NCI-H2227 (cell line): ENCODE measurements at regions not wholly inside any gene's neighbourhood (a gene's known extent, or its start where the extent isn't known, plus 50 kb on each side); places are given as distances from the start of the nearest gene placed in this dataset.
"Not testable (repeated sequence)": the region's sequence is repeated elsewhere in the genome, so short reads cannot be mapped to it uniquely, and the experiment has no call there.

Source experiments
- DNase-seq: peaks from one replicate; lab custom pipeline; 2025; ENCODE audit not compliant: unreplicated experiment; lab: John Stamatoyannopoulos, UW

DNA sequence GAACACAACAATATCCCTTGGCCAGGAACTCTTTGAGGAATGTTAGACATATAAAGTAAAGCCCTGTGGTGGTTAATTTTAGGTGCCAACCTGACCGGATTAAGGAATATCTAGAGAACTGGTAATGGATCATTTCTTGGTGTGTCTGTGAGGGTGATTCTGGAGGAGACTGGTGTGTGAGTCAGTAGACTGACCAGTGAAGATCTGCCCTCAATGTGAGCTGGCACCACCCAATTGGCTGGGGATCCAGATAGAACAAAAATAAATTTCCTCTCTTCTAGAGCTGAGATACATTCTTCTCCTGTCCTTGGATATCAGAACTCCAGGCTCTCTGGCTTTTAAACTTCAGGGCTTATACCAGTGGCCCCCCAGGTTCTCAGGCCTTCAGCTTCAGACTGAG, 56.2 kb upstream of the TNPO1 start:
- DNase-seq, result no peak

DNA sequence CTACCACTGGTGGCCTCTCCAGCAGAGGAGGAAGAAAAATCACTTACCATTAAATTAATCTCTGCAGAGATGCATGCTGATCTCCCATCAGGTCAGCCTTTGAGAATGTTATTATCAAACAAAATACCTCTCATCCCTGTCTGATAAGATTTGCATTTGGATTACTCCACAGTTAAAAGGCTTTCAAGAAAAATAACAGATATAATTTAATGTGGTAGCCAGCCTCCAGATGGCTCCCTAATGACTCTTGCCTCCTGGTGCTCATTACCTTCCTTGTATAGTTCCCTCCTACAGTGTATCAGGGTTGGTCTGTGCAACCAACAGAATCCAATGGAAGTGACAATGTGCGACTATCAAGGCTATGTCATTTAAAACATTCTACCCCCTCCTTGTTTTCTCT, 63.6 kb upstream of the TNPO1 start:
- DNase-seq, result no peak

DNA sequence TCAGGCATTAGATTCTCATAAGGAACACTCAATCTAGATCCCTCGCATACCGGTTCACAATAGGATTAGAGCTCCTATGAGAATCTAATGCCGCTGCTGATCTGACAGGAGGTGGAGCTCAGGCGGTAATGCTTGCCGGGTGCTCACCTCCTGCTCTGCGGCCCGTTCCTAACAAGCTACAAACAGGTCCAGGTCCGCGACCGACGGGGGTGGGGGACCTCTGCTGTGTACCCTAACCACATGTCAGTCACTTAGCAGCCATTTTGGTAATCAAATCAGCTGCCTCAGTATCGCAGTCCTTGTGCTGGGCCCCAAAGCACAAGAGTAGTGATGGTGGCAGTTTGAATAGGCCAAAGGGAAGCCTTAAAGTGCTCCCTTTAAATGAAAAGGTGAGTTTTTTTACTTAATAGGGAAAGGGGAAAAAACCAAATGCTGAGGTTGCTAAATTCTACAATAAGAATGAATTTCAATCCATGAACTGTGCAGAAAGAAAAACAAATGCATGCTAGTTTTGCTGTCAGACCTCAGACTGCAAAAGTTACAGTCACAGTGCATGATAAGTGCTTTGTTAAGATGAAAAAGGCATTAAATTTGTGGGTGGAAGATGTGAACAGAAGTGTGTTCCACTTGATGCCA, 67.0 kb upstream of the TNPO1 start:
- DNase-seq, result no peak

DNA sequence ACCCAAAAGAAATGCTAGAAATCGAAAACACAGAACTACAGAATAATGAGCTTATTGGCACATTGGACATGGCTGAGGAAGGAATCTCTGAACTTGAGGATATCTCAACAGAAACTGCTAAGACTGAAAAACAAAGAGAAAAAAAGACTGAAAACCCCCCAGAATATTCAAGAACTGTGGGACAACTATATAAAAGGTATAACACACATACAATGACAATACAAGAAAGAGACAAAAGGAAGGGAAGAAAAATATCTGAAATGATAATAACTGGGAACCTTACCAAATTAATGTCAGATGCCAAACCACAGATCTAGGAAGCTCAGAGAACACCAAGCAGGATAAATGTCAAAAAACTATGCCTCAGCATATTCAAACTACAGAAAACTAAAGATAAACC, 68.6 kb upstream of the TNPO1 start:
- no peak for DNase-seq

DNA sequence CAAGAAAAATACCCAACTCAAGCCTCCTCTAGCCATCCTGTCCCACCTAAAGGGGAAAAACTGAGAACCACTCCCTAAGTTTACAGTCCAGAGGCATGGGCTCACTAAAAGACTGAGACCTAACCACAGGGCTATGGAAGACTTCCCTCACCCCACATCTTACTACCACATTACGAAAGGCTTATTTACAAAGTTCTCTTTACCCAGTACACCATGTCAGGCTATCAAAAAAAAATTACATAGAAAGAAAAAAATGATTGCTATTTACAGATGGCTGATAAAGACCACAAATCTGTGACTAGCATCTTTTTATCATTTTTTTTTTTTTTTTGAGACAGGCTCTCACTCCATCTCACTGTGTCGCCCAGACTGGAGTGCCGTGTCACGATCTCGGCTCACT, 69.7 kb upstream of the TNPO1 start:
- DNase-seq, result no peak

DNA sequence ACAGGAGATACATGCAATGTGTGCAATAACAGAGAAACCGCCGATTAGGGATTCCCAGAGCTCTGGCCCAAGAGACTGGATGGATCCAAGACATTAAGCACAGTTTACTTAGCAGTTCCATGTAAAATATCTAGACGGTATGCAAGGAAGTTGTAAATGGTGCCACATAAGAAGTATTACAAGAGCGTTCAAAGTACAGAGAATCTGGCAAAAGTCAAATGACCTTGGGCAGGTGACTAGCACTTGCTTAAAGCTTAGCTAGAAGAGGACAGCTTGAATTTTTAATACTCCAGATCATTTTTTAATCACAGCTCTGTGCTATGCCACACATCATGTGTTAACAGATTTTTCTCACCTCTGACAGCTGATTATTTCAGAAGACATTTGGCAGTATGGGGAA, 72.3 kb upstream of the TNPO1 start:
- DNase-seq, result no peak

DNA sequence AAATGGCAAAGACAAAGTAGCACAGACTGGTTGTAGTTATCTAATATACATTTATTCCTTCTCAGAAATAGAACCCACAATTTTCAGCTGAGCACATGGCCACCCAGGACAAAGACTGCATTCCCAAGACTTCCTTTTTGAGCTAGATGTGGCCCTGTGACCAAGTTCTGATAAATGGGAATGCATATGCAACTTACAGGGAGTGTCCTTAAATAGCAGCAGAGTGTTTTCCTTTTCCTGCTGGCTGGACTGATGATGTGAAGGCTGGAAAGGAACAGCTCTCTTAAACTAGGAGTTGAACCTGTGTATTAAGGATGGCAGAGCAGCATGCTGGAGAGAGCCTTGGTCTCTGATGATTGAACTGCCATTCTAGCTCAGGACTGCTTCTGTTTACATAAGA, 74.7 kb upstream of the TNPO1 start:
- DNase-seq, result no peak

DNA sequence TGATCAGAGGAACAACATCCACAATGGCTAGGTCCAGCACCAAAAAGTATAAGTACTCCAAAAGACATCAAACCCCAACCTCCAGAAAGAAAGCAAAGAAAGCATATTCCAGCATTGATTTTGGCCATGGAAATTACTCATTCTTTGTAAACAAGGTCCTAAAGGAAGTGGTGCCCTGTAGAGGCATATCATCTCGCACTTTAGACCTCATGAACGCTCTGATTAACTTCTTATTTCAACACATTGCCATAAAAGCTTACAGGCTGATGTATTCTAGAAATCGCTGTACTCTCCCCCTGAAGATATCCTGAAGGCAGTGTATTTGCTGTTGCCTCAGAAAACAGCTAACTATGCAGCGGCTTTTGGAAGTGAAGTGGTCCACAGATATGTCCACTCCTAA, 82.7 kb upstream of the TNPO1 start:
- DNase-seq, result no peak

DNA sequence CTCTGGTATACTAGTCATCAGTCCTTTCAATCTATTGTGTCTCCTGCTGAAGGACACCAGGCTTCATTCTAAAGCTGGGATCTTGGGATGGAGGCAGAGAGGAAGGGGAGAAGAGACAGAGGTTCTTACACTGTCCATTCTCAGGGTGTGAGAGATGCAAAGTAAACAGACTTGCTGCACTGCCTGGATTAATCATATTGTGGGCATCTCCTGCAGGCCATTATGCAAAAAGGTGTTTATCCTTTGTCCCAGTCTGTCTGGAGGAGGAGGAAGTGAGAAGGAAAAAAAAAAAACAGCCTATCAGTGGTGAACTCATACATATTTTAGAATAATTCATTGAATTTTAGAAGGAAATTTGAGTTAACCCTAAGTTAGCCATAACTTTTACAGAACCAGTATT, 92.9 kb upstream of the TNPO1 start:
- DNase-seq, result no peak

DNA sequence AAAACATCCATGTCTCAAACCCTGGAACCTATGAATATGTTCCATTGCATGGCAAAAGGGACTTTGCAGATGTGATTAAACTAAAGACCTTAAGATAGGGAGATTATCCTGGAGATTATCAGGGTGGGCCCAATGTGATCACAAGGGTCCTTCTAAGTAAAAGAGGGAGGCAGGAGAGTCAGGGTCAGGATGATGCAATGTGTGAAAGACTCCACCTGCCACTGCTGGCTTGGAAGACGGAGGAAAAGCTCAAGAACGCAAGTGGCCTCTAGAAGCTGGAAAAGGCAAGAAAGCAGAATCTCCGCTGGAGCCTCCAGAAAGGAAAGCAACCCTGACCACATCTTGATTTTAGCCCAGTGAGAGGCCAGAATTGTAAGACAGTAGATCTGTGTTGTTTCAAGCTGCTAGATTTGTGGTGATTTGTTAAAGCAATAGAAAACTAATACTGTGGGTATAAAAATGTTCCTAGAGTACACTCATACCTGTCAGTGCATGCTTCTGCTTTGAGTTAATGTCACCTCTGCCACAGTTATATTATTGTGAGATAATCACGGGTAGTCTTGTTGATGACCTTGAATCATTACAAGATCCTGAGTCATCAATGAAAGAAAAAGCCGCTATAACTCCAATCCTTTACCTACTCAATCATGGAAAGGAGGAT, 93.5 kb upstream of the TNPO1 start:
- DNase-seq, result no peak

DNA sequence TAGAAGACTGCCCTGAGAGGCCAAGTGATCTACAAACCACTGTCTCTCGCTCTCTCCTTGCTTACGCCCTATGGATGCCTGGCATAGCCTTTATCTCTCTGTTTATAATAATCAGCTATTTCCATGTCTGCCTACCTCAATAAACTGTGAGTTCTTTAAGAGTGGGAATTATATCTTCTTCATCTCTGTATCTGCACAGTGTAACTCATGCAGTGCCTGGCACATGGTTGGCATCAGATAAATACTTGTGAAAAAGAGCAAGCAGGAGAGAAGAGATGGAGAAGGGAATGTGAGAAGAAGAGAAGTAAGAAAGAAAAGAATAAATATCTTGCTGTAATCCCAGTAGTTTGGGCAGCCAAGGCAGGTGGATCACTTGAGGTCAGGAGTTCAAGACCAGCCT, 94.6 kb upstream of the TNPO1 start:
- DNase-seq, result no peak

DNA sequence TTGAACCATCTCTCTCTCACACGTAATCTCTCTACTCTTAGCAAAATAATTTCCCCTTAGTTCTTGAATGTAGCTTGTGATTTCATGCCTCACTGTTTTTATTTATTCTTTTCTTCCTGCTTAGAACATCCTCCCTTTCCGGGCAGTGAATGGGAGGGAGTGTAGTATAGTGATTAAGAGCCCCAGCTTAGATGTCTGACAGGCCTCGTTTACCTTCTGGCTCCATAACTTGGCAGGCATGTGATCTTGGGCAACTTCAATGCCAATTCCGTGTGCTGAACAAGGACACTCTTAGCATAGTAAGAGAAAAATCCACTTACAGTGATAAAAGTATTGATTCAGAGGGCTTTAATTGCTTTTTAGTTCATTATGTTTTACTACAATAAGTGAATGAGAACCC, 96.3 kb upstream of the TNPO1 start:
- DNase-seq, result no peak

DNA sequence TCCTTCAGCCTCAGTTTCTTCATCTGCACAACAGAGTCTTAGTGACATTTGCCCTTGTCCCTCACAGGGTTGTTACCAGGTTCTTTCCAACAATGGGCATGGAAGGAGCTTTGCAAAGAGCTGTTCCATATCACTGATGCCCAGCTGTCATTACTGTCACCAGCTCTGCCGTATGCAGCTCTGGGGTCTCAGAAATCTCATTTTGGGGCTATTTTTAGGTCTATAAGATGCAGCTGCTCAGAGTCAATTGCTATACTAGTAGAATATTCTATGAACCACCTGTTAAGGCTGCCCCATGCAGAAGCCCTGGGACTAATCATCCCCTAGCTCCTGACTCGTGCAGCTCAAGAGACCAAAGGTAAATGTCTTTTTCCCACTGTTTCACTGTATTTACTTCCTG, 105.1 kb upstream of the TNPO1 start:
- DNase-seq, result no peak

DNA sequence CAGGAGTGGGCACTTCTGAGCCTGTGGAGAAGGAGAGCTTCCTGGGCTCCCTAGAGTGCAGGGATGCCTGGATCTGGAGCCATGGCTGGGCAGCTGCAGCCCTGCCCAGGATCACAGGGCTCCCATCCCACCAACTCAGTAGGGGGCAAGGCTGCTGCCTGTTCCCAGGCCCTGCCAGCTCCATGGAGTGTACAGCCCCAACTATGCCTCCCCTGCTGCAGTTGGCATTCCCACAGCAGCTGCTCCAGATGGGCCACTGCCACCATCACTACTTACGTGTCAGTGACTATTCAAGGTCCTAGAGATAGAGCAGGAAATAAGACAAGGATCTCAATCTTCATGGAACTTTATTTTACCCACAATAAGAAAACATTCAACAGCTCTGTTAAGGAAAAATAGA, 107.1 kb upstream of the TNPO1 start:
- DNase-seq, result no peak

DNA sequence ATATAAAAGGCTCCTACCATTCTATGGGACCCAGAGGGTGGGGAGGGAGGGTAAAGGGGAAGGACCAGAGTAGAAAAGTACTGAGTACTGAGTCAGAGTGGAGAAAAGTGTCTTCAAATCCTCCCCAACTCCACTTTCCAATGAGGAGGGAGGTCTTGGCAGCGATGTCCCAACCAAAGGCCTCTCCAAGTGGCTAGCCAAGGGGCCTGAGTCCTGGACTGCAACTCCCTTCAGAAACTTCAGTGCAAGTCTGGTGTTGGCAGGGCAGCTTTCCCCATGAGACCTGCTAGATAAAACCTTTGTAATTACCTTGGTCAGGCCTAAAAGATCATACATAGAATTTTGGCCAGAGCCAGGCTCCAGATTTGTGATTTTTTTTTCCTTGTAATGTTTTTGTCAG, 111.3 kb upstream of the TNPO1 start:
- no peak for DNase-seq

DNA sequence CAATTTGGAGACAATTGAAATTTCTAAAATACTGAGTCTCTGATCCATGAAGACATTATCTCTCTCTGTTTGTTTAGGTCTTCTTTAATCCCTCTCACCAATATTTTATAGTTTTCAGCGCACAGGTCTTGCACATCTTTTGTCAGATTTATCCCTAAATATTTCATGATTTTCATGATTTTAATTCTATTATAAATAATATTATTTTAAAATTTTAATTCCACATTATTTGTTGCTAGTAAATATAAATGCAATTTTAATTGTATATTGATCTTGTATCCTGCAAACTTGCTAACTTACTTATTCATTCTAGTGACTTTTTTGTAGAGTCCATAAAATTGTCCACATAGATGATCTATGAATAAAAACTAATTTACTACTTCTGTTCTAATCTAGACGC, 112.6 kb upstream of the TNPO1 start:
- DNase-seq, result no peak

DNA sequence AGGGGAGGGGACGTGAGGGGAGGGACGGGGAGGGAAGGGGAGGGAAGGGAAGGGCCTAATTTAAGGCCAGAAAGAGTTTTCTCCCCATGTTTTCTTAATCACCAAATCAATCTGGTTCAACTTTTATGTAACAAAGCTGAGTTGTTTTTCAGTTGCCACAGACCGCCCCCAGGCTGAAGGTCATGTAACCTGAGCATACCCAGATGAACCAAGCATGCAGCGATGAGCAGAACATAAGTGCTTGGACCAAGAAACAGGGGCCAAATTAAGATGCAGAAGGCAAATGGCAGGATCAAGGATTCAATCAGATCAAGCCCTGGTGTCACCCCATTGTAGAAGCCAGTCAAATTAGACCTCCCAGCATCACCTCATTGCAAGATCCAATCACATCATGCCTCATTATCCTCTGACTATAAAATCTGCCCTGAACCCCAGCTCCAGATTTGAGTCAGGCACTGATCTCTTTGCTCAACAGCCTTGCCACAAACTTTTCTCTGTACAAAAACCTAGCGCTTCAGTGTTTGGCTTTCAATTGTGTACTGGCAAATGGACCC, 113.5 kb upstream of the TNPO1 start:
- no peak for DNase-seq

DNA sequence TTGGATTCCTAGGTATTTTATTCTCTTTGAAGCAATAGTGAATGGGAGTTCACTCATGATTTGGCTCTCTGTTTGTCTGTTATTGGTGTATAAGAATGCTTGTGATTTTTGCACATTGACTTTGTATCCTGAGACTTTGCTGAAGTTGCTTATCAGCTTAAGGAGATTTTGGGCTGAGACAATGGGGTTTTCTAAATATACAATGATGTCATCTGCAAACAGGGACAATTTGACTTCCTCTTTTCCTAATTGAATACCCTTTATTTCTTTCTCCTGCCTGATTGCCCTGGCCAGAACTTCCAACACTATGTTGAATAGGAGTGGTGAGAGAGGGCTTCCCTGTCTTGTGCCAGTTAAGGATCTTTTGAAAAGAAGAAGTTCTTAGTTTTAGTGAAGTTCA, 114.4 kb upstream of the TNPO1 start:
- DNase-seq, result not testable (repeated sequence)

DNA sequence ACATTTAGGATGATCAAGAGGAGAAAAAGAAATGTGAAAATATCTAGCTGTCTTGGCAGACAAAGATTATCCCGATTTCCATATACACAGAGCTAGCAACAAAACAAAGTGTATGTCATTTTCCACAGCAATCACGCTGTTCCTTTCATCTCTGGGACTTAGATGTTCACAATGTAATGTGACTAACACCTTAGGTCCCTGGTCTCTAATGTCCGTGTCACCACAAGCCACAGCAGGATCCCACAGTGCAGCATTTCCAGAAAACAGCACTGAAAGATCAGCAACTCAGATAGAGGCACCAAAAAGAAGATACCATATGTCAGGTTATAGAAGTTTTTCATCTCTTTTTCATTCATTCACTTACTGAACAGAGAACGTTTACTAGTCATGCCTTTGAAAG, 118.0 kb upstream of the TNPO1 start:
- no peak for DNase-seq

DNA sequence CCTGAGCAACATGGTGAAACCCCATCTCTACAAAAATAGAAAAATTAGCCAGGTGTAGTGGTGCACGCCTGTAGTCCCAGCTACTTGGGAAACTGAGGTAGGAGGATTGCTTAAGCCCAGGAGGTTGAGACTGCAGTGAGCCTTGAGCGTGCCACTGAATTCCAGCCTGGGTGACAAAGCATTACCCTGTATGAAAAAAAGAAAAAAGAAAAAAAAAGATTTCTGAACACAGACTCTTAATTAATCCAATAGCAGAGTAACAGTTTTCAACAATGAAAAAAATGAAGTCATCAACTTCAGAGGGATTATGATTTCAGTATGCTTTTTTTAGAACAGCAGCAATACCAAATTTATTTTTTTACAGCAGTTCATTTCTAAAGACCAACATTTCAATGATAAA, 118.8 kb upstream of the TNPO1 start:
- DNase-seq, result no peak

DNA sequence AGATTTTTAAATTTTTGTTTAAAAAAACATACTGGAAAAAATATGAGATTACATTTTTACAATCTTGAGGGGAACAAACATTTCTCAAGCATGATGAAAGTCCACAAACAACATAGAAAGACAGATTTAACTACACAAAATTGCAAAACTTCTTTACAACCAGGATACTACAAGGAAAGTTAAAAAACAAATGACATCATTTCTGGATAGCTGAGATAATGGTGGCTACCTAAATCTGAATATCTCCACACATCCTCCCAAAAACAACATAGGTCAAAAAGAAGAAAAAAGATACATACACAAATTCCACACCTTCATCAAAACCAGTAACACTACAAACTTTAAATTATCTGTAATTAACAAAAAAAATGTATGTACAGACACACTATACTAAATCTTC, 120.8 kb upstream of the TNPO1 start:
- no peak for DNase-seq

DNA sequence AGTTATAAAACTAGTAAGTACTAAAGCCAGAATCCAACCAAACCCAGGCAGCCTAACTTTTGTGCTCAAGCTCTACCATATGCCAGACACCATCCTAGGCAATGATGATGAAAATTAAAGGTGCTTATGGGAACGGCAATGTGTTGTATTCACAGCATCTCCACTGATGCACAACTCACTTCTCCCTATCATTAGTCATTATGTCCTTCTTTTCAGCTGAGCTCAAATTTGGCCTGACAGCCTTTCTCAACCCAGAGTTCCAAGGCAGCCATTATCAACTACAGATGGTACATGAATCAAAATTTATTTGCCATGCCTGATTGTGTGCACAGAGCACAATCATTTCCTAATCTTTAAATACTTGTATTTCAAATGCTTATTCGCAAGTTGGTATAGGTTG, 121.6 kb upstream of the TNPO1 start:
- DNase-seq, result no peak
